ENCODE measurements at regions not wholly inside any gene's neighbourhood (a gene's known extent, or its start where the extent isn't known, plus 50 kb on each side); places are given as distances from the start of the nearest gene placed in this dataset.

GRCh38 chr5:50929174-50929573 lies 262.7 kb downstream of the PARP8 start:
- TF ChIP-seq POLR2A (IDR thresholded peaks at IDR 0.05; ENCODE audit: low read length) (no peak), GATA1 (IDR thresholded peaks at IDR 0.05; ENCODE audit: low read depth, low read length) (no peak)
